Ovary (tissue), 7 donors: ENCODE measurements at regions not wholly inside any gene's neighbourhood (a gene's known extent, or its start where the extent isn't known, plus 50 kb on each side); places are given as distances from the start of the nearest gene placed in this dataset.

Source experiments
- DNase-seq, 5 donors: peaks; one replicate each; pipeline ENCODE4 v3.0.0-alpha.2; 2019 to 2020
- H3K27ac ChIP-seq, 2 donors: fragments of 200-600 bp; one replicate each; pipeline versions ENCODE4 v1.5.1 to v1.8.0; 2019 to 2022
- H3K27me3 ChIP-seq: fragments of 200-600 bp; one replicate; pipeline ENCODE4 v1.8.0; 2022
- H3K36me3 ChIP-seq: fragments of 200-600 bp; sonication (generic); one replicate; pipeline ENCODE4 v1.5.1; 2019
- H3K4me1 ChIP-seq: one replicate; pipeline ENCODE4 v1.8.1; 2013; ENCODE audit warnings: mild to moderate bottlenecking, moderate library complexity; ENCODE audit not compliant: insufficient read depth
- H3K4me3 ChIP-seq: fragments of 200-600 bp; sonication (generic); one replicate; pipeline ENCODE4 v1.5.1; 2017
- H3K9me3 ChIP-seq, 2 donors: fragments of 200-600 bp in 1 of 2; sonication (generic) in 1 of 2; one replicate each; pipeline versions ENCODE4 v1.5.1 to v1.8.1; 2013 to 2019; ENCODE audit warnings: mild to moderate bottlenecking in 1 of 2, moderate library complexity in 1 of 2
- CTCF ChIP-seq, 3 donors: fragments of 450-650 bp in 2 of 3; fragments of 200-600 bp in 1 of 3; IDR thresholded peaks; one replicate each; pipeline versions ENCODE4 v1.5.1 to v1.8.0; 2016 to 2022; ENCODE audit warnings: antibody characterized with exemption in 3 of 3, mild to moderate bottlenecking in 1 of 3
- EP300 ChIP-seq: sonication (generic); formaldehyde crosslinking; IDR thresholded peaks from one replicate; pipeline ENCODE4 v1.6.1; 2017; ENCODE audit warnings: antibody characterized with exemption
- POLR2A ChIP-seq: fragments of 450-650 bp; IDR thresholded peaks from one replicate; pipeline ENCODE4 v1.6.1; 2017; ENCODE audit warnings: antibody characterized with exemption, mild to moderate bottlenecking, moderate library complexity
- WGBS, 3 donors: extraction: QIAGEN DNeasy Blood & Tissue Kit in 1 of 3; methylation state at CpG; one replicate each; pipeline versions ENCODE4 v1.1.5 to v1.1.7; 2013 to 2017; 5-methylcytosine and 5-hydroxymethylcytosine counted together
- intact Hi-C, 4 donors: fragments of 100-400 bp; cut with DNase I; formaldehyde crosslinking; loops; one replicate each; pipeline versions ENCODE4 v1.11.0 to v1.15.1; 2022 to 2023
- donor health status: DM: no; HTN: no; CAD: no; lungs with moderate emphysema.
- donor health status: DM: no; HTN: no; CAD: no.
- donor health status: Bipolar disorder and iron deficiency.
- donor health status: DM: no; HTN: no; CAD: no.
- donor health status: DM: yes; HTN: yes; CAD: no.

- H3K27ac ChIP-seq = no peak overlapping the region
- no peak for TF ChIP-seq EP300
- no peak for TF ChIP-seq CTCF (IDR thresholded peaks at IDR 0.05)
- no peak for TF ChIP-seq POLR2A
- no peaks in the 10 kb centered on the region for H3K36me3 ChIP-seq
- DNase-seq = no peak
- no peak overlapping the region for H3K4me3 ChIP-seq
- WGBS, 3 donors = 84 to 91% (median 85%) methylated on average over 1 of the region's 1 CpG
- no peaks in the 10 kb centered on the region for H3K27me3 ChIP-seq
- H3K4me1 ChIP-seq = peaks cover 2% of the 10 kb centered on the region
- intact Hi-C loops = loop anchor here in 3 of 4 donors (5.0 to 10.0 kb wide), 2 partner anchors 379 to 382 kb away; no protein-coding TSS in a partner anchor
- no peaks in the 10 kb centered on the region for H3K9me3 ChIP-seq
Measured at GRCh38 chr12:91356405-91356804, 173.8 kb upstream of the DCN start.

GRCh38 chr12:91355150-91356006 lies 172.8 kb upstream of the DCN start:
- peak; percentile 70 to 85 (median 81) for DNase-seq
- Histone ChIP-seq H3K4me3 (no peak overlapping the region), H3K9me3 (no peaks in the 10 kb centered on the region), H3K36me3 (no peaks in the 10 kb centered on the region), H3K4me1 (peaks cover 2% of the 10 kb centered on the region), H3K27me3 (no peaks in the 10 kb centered on the region), H3K27ac (no peak overlapping the region)
- TF ChIP-seq EP300 (no peak), CTCF (IDR thresholded peaks at IDR 0.05) (peak; percentile 82 to 86 (median 83))
- intact Hi-C loops = loop anchor here in 3 of 4 donors (5.0 to 10.0 kb wide), 2 partner anchors 378 to 381 kb away; no protein-coding TSS in a partner anchor
- 34 to 38% (median 36%) methylated on average over 8 of the region's 8 CpGs for WGBS, 3 donors

GRCh38 chr12:91353266-91353665 lies 170.6 kb upstream of the DCN start:
- H3K27me3 ChIP-seq = no peaks in the 10 kb centered on the region
- WGBS, 3 donors = 97 to 100% (median 98%) methylated on average over 1 of the region's 1 CpG
- intact Hi-C loops = loop anchor here in 2 of 4 donors (10.0 kb wide), 1 partner anchor 378 kb away; no protein-coding TSS in a partner anchor

GRCh38 chr12:91349476-91349875 lies 166.9 kb upstream of the DCN start:
- WGBS, 3 donors = 10 to 15% (median 15%) methylated on average over 2 of the region's 2 CpGs

More at GRCh38 chr12:91353266-91353665, 170.6 kb upstream of the DCN start:
- Histone ChIP-seq H3K4me3 (no peak overlapping the region), H3K27ac (no peak overlapping the region), H3K36me3 (no peaks in the 10 kb centered on the region), H3K4me1 (peaks cover 2% of the 10 kb centered on the region), H3K9me3 (no peaks in the 10 kb centered on the region)
- DNase-seq = no peak
- TF ChIP-seq EP300 = no peak
- TF ChIP-seq POLR2A = no peak
- no peak for TF ChIP-seq CTCF (IDR thresholded peaks at IDR 0.05)

More at GRCh38 chr12:91349476-91349875, 166.9 kb upstream of the DCN start:
- DNase-seq = no peak
- intact Hi-C loops = loop anchor here in 1 of 4 donors (10.0 kb wide), 1 partner anchor 365 kb away; no protein-coding TSS in a partner anchor
- TF ChIP-seq POLR2A = no peak
- no peak for TF ChIP-seq EP300
- no peak for TF ChIP-seq CTCF (IDR thresholded peaks at IDR 0.05)
- Histone ChIP-seq H3K27me3 (no peaks in the 10 kb centered on the region), H3K9me3 (no peaks in the 10 kb centered on the region), H3K27ac (peak overlapping the region in 1 of 2 donors; percentile 26), H3K4me3 (no peak overlapping the region), H3K36me3 (no peaks in the 10 kb centered on the region), H3K4me1 (no peaks in the 10 kb centered on the region)
